Effector memory CD4-positive, alpha-beta T cell (primary cell): ENCODE measurements at regions not wholly inside any gene's neighbourhood (a gene's known extent, or its start where the extent isn't known, plus 50 kb on each side); places are given as distances from the start of the nearest gene placed in this dataset.

Experiments
- DNase-seq, 3 donors: peaks; one replicate each; pipeline ENCODE4 v3.0.0-alpha.2; 2020
- H3K27ac ChIP-seq: 2 replicates; pipeline ENCODE4 v1.7.0; 2013; ENCODE audit warnings: mild to moderate bottlenecking, low read length, moderate library complexity; ENCODE audit not compliant: insufficient read depth, poor library complexity, severe bottlenecking
- H3K27me3 ChIP-seq: replicated peaks from 2 replicates; pipeline ENCODE4 v1.7.0; 2013; ENCODE audit warnings: mild to moderate bottlenecking, low read length; ENCODE audit not compliant: insufficient read depth, control insufficient read depth, poor library complexity, severe bottlenecking
- H3K36me3 ChIP-seq: 2 replicates; pipeline ENCODE4 v1.7.0; 2013; ENCODE audit warnings: mild to moderate bottlenecking, low read length, moderate library complexity; ENCODE audit not compliant: control insufficient read depth, insufficient read depth
- H3K4me1 ChIP-seq: 2 replicates; pipeline ENCODE4 v1.7.0; 2013; ENCODE audit warnings: low read length, mild to moderate bottlenecking; ENCODE audit not compliant: control insufficient read depth, insufficient read depth, poor library complexity, severe bottlenecking
- H3K4me3 ChIP-seq: 2 replicates; pipeline ENCODE4 v1.7.0; 2013; ENCODE audit warnings: low read length, low read depth, mild to moderate bottlenecking; ENCODE audit not compliant: insufficient read depth, poor library complexity, severe bottlenecking
- H3K9me3 ChIP-seq: 2 replicates; pipeline ENCODE4 v1.7.0; 2013; ENCODE audit warnings: mild to moderate bottlenecking, low read length, moderate library complexity; ENCODE audit not compliant: control insufficient read depth

DNA sequence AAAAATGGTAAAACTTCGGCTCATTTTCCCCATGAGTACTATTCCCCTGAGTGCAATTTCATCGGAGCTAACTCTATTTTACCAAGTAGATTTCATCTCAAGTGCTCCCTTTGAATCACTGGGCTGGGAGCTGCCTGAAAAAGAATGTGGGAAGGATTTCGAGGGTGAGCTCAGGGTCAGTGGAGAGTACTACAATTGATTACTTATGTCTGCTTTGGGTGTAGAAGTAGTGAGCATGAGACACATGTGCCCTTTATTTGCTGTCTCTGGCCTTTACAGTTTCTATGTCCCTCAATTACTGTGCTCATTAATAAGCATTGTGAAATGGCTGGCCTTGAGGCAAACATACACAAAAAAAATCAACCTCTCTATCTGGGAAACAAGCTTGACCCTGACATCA is 172.7 kb upstream of the RFX3 start:
- H3K36me3 ChIP-seq = no peaks in the 10 kb centered on the region
- no peaks in the 10 kb centered on the region for H3K27me3 ChIP-seq
- H3K9me3 ChIP-seq = no peaks in the 10 kb centered on the region
- DNase-seq = no peak
- H3K27ac ChIP-seq = no peak overlapping the region
- H3K4me1 ChIP-seq = no peaks in the 10 kb centered on the region
- no peak overlapping the region for H3K4me3 ChIP-seq

DNA sequence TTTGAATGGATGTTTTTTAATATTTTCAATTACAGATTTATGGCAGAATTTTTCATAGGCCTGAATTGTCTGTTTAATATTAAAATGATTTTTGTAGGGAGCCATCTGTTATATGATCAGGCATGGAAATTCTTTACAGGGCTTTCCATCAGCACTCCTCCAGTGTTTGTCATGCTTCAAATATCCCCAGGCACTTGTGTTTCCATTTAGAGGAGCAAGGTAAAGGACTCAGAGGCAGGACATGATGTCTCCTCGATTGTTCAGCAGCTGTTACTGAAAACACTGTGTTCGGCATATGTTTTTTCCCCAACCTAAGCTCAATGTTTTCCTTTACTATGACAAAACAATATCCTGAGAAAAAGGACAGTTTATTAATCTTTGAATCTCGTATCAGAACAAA is 172.3 kb upstream of the RFX3 start:
- no peaks in the 10 kb centered on the region for H3K27me3 ChIP-seq
- H3K4me3 ChIP-seq = no peak overlapping the region
- no peaks in the 10 kb centered on the region for H3K9me3 ChIP-seq
- no peak for DNase-seq
- H3K36me3 ChIP-seq = no peaks in the 10 kb centered on the region
- H3K4me1 ChIP-seq = no peaks in the 10 kb centered on the region
- no peak overlapping the region for H3K27ac ChIP-seq

DNA sequence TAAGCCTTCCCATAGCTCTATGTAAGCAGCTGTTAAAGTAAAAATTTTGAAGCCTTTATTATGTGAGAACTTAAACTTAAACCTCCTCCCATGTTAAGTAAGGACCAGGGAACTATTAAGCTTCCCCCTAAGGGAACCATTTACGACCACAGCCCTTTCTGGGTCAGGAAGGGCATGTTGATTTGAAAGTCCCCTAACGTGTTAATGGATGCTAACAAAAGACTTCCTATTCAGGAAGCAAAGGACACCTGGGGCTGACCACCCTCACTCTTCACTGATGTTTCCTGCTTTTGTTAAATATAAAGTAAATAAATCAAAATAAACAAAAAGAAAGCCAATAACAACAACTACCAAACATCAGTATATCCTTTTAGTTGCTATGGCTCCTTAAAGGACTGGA is 170.6 kb upstream of the RFX3 start:
- DNase-seq = no peak
- Histone ChIP-seq H3K36me3 (no peaks in the 10 kb centered on the region), H3K9me3 (no peaks in the 10 kb centered on the region), H3K27me3 (no peaks in the 10 kb centered on the region), H3K27ac (no peak overlapping the region), H3K4me1 (no peaks in the 10 kb centered on the region), H3K4me3 (no peak overlapping the region)

DNA sequence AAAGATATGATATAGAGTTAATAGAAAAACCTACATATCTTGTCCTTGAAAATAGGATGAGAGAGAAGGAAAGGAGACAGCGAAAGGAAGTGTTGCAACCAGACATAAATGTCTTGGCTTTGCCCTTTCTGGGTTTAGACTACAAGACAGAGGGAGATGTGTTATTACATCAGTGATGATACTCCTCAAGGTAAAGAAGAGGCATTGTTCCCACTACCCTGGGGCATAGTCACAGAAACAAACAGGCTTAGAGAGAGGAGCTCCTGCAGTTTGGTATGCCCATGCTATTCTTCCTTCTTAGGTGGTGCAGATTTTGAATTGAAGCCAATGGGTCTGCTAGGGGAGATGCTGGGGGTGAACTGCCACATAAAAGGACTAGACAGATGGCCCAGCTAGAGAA is 166.8 kb upstream of the RFX3 start:
- no peak overlapping the region for H3K27ac ChIP-seq
- no peaks in the 10 kb centered on the region for H3K9me3 ChIP-seq
- no peaks in the 10 kb centered on the region for H3K36me3 ChIP-seq

DNA sequence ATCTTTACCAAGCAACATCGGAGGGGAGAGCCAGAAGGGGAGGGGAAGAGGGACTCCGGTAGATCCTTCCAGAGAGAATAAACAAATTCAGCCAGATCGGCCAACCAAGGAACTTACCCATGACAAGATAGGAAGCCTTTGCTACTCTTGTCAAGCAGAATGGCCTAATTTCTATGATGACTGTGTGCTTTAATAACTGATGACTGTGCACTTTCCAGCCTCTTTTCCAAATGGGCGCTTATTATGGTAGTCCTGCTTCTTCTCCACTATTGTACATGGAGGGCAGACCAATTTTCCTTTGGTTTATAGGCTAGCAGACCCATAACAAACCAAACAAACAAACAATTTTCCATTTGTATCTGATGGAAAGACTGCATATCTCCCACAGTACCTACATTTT is 163.8 kb upstream of the RFX3 start:
- Histone ChIP-seq H3K27ac (no peak overlapping the region), H3K27me3 (no peaks in the 10 kb centered on the region), H3K4me1 (no peaks in the 10 kb centered on the region), H3K36me3 (no peaks in the 10 kb centered on the region), H3K9me3 (no peaks in the 10 kb centered on the region), H3K4me3 (no peak overlapping the region)
- no peak for DNase-seq

More for the DNA sequence above, 166.8 kb upstream of the RFX3 start:
- no peaks in the 10 kb centered on the region for H3K27me3 ChIP-seq
- H3K4me1 ChIP-seq = no peaks in the 10 kb centered on the region
- no peak overlapping the region for H3K4me3 ChIP-seq
- no peak for DNase-seq

DNA sequence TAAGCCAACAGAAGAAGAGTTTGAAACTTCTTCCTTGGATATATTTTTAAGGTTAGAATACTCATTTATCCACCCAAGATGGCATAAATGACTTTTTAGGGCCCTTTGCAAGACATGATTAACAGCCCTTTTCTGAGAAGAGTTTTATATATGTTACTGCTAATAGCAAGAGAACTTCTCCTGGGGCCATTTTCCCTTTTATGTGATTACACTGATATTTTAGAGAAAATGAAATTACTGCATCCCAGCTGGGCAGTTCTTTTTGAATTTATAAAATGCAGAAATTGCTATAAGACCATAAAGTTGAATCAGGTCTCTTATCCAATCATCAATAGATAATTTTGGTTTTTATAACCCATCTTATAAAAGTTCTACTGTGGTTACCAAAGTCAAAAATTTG is 161.3 kb upstream of the RFX3 start:
- no peaks in the 10 kb centered on the region for H3K27me3 ChIP-seq
- H3K9me3 ChIP-seq = no peaks in the 10 kb centered on the region
- H3K27ac ChIP-seq = no peak overlapping the region
- no peak overlapping the region for H3K4me3 ChIP-seq
- H3K4me1 ChIP-seq = no peaks in the 10 kb centered on the region
- H3K36me3 ChIP-seq = no peaks in the 10 kb centered on the region
- DNase-seq = no peak

DNA sequence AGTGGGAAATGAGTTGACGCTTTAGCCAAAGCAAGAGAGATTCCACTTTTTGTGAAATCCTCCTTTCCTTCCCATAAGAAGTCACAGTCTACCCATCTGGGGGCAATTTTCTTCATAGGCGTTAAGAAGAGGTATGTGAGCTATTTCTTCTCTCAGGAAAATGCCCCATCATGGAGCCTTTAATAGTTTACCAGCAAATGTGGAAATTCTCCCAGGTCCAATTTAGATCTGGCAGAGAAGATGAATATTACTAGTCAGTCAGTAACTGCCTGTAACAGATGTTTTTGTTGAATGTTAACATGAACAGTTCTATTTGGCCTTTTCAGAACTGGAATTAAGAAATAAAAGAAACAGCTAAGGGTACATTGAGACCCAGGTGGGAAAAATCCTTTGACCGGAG is 156.4 kb upstream of the RFX3 start:
- Histone ChIP-seq H3K9me3 (no peaks in the 10 kb centered on the region), H3K4me3 (no peak overlapping the region), H3K27me3 (no peaks in the 10 kb centered on the region), H3K4me1 (no peaks in the 10 kb centered on the region), H3K27ac (no peak overlapping the region), H3K36me3 (no peaks in the 10 kb centered on the region)
- no peak for DNase-seq

DNA sequence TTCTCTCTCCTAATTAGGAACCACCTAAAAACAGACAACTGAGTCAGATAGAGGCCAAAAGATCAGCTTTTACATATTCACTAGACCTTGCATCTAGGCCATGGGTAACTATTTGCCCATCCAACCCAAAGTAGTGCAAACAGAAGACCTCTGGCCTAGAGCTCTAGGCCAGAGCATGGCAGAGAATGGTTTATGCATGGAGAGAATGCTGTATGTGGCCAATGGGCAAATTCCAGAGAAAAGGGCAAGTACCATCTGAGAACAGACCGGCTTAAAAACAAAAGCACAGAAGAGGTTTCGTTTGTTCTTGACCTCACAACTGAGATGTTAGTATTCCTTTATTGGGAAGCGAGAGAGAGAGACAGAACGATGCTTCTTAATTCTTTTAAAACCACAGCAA is 151.7 kb upstream of the RFX3 start:
- no peak for DNase-seq
- H3K4me1 ChIP-seq = no peaks in the 10 kb centered on the region
- H3K36me3 ChIP-seq = no peaks in the 10 kb centered on the region
- no peaks in the 10 kb centered on the region for H3K9me3 ChIP-seq
- no peak overlapping the region for H3K4me3 ChIP-seq
- H3K27ac ChIP-seq = no peak overlapping the region
- H3K27me3 ChIP-seq = no peaks in the 10 kb centered on the region

DNA sequence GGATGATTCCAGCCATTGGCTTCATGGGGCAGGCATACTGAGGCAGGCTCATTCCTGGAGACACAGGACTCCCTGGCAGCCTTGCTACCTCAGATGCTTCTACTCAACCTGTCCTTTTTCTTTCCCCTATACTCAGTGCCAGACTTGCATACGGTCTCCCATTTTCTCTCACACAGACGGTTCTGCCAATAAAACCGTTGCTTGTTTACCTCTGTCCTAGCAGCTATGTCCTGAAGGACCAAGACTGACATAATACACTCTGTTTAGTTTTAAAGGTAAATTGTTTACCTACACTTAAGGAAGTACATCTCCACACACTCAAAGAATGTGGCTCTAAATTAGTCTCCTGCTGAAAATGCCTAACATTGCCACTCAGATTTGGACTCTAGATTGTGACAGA is 151.0 kb upstream of the RFX3 start:
- no peak for DNase-seq
- Histone ChIP-seq H3K27ac (no peak overlapping the region), H3K36me3 (no peaks in the 10 kb centered on the region), H3K4me3 (no peak overlapping the region), H3K9me3 (no peaks in the 10 kb centered on the region), H3K4me1 (no peaks in the 10 kb centered on the region), H3K27me3 (no peaks in the 10 kb centered on the region)

DNA sequence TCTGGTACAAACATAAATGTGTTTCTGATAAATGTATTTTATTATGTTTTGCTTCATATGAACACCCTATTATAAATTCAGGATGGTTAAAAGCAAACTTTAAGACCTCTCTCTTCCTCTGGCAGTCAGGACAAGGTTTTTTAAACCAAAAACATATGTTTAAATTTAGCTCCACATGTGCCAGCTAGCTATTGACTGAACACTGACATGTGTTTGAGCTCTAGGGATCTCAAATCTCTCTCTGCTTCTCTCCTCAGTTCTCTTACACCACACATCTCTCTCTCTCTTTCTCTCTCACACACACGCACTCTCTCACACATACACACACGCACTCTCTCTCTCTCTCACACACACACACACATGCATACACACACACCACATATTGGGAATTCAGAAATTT is 150.1 kb upstream of the RFX3 start:
- DNase-seq = no peak
- Histone ChIP-seq H3K27me3 (no peaks in the 10 kb centered on the region), H3K36me3 (no peaks in the 10 kb centered on the region), H3K4me1 (no peaks in the 10 kb centered on the region), H3K9me3 (no peaks in the 10 kb centered on the region), H3K27ac (no peak overlapping the region), H3K4me3 (no peak overlapping the region)

DNA sequence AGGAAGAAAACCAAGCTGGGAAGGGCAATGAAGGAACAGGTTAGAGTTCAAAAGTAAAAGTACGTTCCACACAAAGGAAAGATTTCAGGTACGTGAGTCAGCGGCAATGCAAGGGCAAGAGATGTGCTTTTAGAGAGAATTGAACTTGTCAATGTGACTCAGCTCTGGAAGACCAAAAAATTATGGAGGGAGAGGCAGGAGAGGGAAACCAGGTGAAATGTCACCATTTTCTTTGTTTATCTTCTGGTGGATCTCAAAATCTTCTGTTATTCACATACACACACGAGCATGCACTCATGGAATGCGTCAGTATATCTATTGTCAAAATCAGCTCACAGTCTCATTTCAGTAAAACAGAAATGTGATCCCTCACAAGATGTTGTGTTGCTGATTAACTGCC is 148.8 kb upstream of the RFX3 start:
- no peak for DNase-seq
- no peak overlapping the region for H3K4me3 ChIP-seq
- no peaks in the 10 kb centered on the region for H3K36me3 ChIP-seq
- H3K27ac ChIP-seq = no peak overlapping the region
- H3K27me3 ChIP-seq = no peaks in the 10 kb centered on the region
- H3K4me1 ChIP-seq = no peaks in the 10 kb centered on the region
- H3K9me3 ChIP-seq = no peaks in the 10 kb centered on the region
